ENCODE measurements at regions not wholly inside any gene's neighbourhood (a gene's known extent, or its start where the extent isn't known, plus 50 kb on each side); places are given as distances from the start of the nearest gene placed in this dataset.

- Mint-ChIP-seq H3K27ac (no peak overlapping the region), H3K27me3 (ENCODE audit: low read depth) (no peaks in the 10 kb centered on the region), H3K9me3 (peaks cover 2 to 3% of the 10 kb centered on the region in 2 donors), H3K4me3 (no peak overlapping the region), H3K4me1 (ENCODE audit: low read depth) (no peaks in the 10 kb centered on the region), H3K36me3 (ENCODE audit: insufficient read depth in 2 of 2) (peaks cover 0 to 2% of the 10 kb centered on the region in 2 donors)
- DNase-seq (no peak), ATAC-seq (replicated peaks in 1 of 2) (no peak)
Measured at GRCh38 chr16:72443809-72444208, 271.9 kb upstream of the PMFBP1 start.

GRCh38 chr16:72442385-72443158 is 270.6 kb upstream of the PMFBP1 start:
- peaks cover 0 to 2% of the 10 kb centered on the region in 2 donors for H3K36me3 Mint-ChIP-seq (ENCODE audit: insufficient read depth in 2 of 2)
- DNase-seq, result no peak
- no peaks in the 10 kb centered on the region for H3K27me3 Mint-ChIP-seq (ENCODE audit: low read depth)
- no peak for ATAC-seq (replicated peaks in 1 of 2)
- H3K27ac Mint-ChIP-seq, result no peak overlapping the region
- no peaks in the 10 kb centered on the region for H3K4me1 Mint-ChIP-seq (ENCODE audit: low read depth)
- H3K4me3 Mint-ChIP-seq, result no peak overlapping the region
- peaks cover 2 to 3% of the 10 kb centered on the region in 2 donors for H3K9me3 Mint-ChIP-seq

DNA sequence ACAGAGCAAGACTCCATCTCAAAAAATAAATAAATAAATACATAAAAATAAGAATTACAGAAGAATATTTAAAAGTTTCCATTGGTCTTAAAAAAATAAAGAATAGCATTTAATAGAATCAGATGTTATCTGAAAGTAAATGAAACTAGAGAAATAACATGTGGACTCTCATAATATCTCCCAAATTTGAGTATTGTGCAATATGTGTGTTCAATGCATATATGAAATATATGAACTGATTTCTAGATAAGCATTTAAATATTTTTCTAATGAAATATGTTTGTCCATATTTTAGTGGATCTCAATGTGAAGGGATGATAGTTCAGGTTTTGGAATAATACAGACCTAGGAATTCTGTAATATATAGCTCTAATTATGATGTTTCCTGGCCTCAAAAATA is 265.9 kb upstream of the PMFBP1 start:
- no peaks in the 10 kb centered on the region for H3K4me1 Mint-ChIP-seq (ENCODE audit: low read depth)
- peaks cover 16 to 17% of the 10 kb centered on the region in 2 donors for H3K9me3 Mint-ChIP-seq
- H3K36me3 Mint-ChIP-seq (ENCODE audit: insufficient read depth in 2 of 2), result peaks cover 5 to 16% of the 10 kb centered on the region in 2 donors
- no peak overlapping the region for H3K4me3 Mint-ChIP-seq
- DNase-seq (no peak), ATAC-seq (replicated peaks in 1 of 2) (no peak)
- H3K27me3 Mint-ChIP-seq (ENCODE audit: low read depth), result no peaks in the 10 kb centered on the region
- no peak overlapping the region for H3K27ac Mint-ChIP-seq

GRCh38 chr16:72434159-72434558 is 262.2 kb upstream of the PMFBP1 start:
- Mint-ChIP-seq H3K4me3 (no peak overlapping the region), H3K27ac (no peak overlapping the region), H3K36me3 (ENCODE audit: insufficient read depth in 2 of 2) (peaks cover 5 to 16% of the 10 kb centered on the region in 2 donors), H3K27me3 (ENCODE audit: low read depth) (no peaks in the 10 kb centered on the region), H3K4me1 (ENCODE audit: low read depth) (no peaks in the 10 kb centered on the region), H3K9me3 (peaks cover 16 to 17% of the 10 kb centered on the region in 2 donors)
- ATAC-seq (replicated peaks in 1 of 2) (no peak), DNase-seq (no peak)

GRCh38 chr16:72430121-72430520 is 258.2 kb upstream of the PMFBP1 start:
- DNase-seq (no peak), ATAC-seq (replicated peaks in 1 of 2) (no peak)
- Mint-ChIP-seq H3K4me3 (no peak overlapping the region), H3K27ac (no peak overlapping the region), H3K36me3 (ENCODE audit: insufficient read depth in 2 of 2) (peaks cover 5 to 11% of the 10 kb centered on the region in 2 donors), H3K27me3 (ENCODE audit: low read depth) (no peaks in the 10 kb centered on the region), H3K4me1 (ENCODE audit: low read depth) (no peaks in the 10 kb centered on the region), H3K9me3 (peaks cover 11 to 12% of the 10 kb centered on the region in 2 donors)

DNA sequence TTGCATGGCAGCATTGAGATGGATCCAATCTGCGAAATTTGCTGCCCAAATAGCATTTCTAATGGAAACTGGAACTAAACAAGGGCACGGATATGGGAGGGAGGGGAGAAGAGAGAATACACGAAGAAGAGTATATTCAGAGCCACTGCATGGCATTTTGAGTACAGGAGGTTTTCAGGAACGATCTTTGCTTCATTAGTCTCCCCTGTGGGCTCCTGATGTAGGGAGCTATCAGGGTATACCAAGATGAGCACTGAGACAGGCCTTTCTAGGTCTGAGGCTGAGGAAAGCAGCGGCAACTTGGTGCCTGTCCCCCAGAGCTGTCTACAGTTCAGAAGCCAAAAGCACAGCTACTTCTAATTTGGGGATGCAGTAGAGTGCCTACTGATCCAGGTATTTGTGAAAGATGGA is 257.7 kb upstream of the PMFBP1 start:
- H3K36me3 Mint-ChIP-seq (ENCODE audit: insufficient read depth in 2 of 2), result peaks cover 5 to 10% of the 10 kb centered on the region in 2 donors
- ATAC-seq (replicated peaks in 1 of 2) (no peak), DNase-seq (no peak)
- no peak overlapping the region for H3K27ac Mint-ChIP-seq
- no peak overlapping the region for H3K4me3 Mint-ChIP-seq
- no peaks in the 10 kb centered on the region for H3K4me1 Mint-ChIP-seq (ENCODE audit: low read depth)
- no peaks in the 10 kb centered on the region for H3K27me3 Mint-ChIP-seq (ENCODE audit: low read depth)
- H3K9me3 Mint-ChIP-seq, result peaks cover 7 to 11% of the 10 kb centered on the region in 2 donors

- H3K27me3 Mint-ChIP-seq (ENCODE audit: low read depth), result no peaks in the 10 kb centered on the region
- H3K36me3 Mint-ChIP-seq (ENCODE audit: insufficient read depth in 2 of 2), result peaks cover under 1 to 7% of the 10 kb centered on the region in 2 donors
- DNase-seq, result no peak
- H3K9me3 Mint-ChIP-seq, result peaks cover 1 to 7% of the 10 kb centered on the region in 2 donors
- no peak overlapping the region for H3K4me3 Mint-ChIP-seq
- no peak overlapping the region for H3K27ac Mint-ChIP-seq
- no peaks in the 10 kb centered on the region for H3K4me1 Mint-ChIP-seq (ENCODE audit: low read depth)
- no peak for ATAC-seq (replicated peaks in 1 of 2)
Measured at GRCh38 chr16:72428681-72429376, 256.9 kb upstream of the PMFBP1 start.

DNA sequence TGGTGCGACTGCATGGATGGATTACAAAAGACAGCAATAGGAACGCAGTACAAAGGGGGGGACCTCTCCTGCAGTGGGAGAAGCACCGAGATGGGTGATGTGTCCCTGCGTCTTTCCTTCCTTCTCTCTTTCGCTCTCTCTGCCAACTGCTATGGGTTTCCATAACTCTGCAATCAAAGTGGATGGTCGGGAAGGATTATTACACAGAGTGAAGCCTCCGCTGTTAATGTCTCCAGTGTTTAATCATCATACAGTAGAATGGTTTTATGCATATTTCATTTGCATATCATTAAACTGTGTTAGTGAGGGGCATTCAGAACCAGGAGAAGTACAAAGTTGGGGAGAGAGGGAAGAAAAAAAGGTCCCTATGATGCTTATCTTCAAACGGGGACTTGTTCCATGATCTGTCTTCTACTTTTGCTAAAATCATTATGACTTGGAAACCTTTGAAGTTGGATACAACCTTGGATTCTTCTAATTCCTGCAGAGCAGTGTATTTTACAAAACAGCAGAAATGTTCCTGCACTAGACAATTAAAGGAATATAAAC is 255.9 kb upstream of the PMFBP1 start:
- Mint-ChIP-seq H3K9me3 (peaks cover 0 to 4% of the 10 kb centered on the region in 2 donors), H3K27me3 (ENCODE audit: low read depth) (no peaks in the 10 kb centered on the region), H3K4me1 (ENCODE audit: low read depth) (no peaks in the 10 kb centered on the region), H3K4me3 (no peak overlapping the region), H3K36me3 (ENCODE audit: insufficient read depth in 2 of 2) (peaks cover 0 to 8% of the 10 kb centered on the region in 2 donors), H3K27ac (no peak overlapping the region)
- ATAC-seq (replicated peaks in 1 of 2) (no peak), DNase-seq (no peak)

- no peaks in the 10 kb centered on the region for H3K27me3 Mint-ChIP-seq (ENCODE audit: low read depth)
- no peak overlapping the region for H3K4me3 Mint-ChIP-seq
- DNase-seq (no peak), ATAC-seq (replicated peaks in 1 of 2) (no peak)
- H3K4me1 Mint-ChIP-seq (ENCODE audit: low read depth), result no peaks in the 10 kb centered on the region
- peaks cover 2 to 6% of the 10 kb centered on the region in 2 donors for H3K9me3 Mint-ChIP-seq
- peaks cover 0 to 8% of the 10 kb centered on the region in 2 donors for H3K36me3 Mint-ChIP-seq (ENCODE audit: insufficient read depth in 2 of 2)
- no peak overlapping the region for H3K27ac Mint-ChIP-seq
Measured at GRCh38 chr16:72427051-72427782, 255.3 kb upstream of the PMFBP1 start.

- H3K27me3 Mint-ChIP-seq (ENCODE audit: low read depth), result no peaks in the 10 kb centered on the region
- DNase-seq (no peak), ATAC-seq (replicated peaks in 1 of 2) (no peak)
- H3K9me3 Mint-ChIP-seq, result peaks cover 2 to 6% of the 10 kb centered on the region in 2 donors
- H3K4me3 Mint-ChIP-seq, result no peak overlapping the region
- no peaks in the 10 kb centered on the region for H3K4me1 Mint-ChIP-seq (ENCODE audit: low read depth)
- peaks cover 0 to 8% of the 10 kb centered on the region in 2 donors for H3K36me3 Mint-ChIP-seq (ENCODE audit: insufficient read depth in 2 of 2)
- no peak overlapping the region for H3K27ac Mint-ChIP-seq
Measured at GRCh38 chr16:72426386-72426785, 254.4 kb upstream of the PMFBP1 start.

DNA sequence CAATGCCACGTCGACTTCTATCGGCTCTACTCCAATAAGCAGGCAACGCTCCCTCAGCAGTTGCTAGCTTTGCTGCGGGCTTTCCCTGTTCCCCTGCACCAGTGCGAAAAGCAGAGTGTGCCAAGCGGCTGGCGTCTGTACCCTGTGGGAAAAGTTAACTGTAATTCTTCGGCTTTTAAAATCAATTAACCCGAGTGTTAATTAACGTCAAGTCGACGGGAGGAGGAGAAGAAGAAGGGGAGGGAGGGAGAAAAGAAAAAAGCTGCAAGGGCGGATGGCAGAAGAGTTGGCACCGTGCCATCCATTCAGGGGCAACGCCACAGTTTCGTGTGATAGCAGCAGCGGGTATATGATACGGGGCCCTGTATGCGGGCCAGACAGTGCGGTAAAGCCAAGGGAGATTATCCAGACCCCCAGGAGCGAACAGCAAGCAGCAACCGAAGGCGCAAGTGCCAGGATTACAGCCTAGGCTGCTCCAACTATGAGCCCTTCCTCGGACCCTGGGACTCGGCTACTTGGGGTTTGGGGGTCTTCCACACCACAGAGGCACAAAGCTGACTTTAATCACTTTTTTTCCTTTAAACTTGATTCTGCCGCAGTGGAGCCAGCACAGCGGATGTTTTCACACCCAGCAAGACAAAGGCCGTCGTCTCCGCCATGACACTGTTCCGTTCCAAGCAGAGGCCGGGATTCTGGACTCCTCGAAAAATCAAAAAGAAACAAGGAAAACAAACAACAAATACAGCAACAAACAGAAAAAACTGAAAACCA is 253.8 kb upstream of the PMFBP1 start:
- no peak overlapping the region for H3K4me3 Mint-ChIP-seq
- no peaks in the 10 kb centered on the region for H3K27me3 Mint-ChIP-seq (ENCODE audit: low read depth)
- peaks cover 4 to 10% of the 10 kb centered on the region in 2 donors for H3K9me3 Mint-ChIP-seq
- peaks cover 2 to 11% of the 10 kb centered on the region in 2 donors for H3K36me3 Mint-ChIP-seq (ENCODE audit: insufficient read depth in 2 of 2)
- DNase-seq (no peak), ATAC-seq (replicated peaks in 1 of 2) (no peak)
- H3K4me1 Mint-ChIP-seq (ENCODE audit: low read depth), result no peaks in the 10 kb centered on the region
- no peak overlapping the region for H3K27ac Mint-ChIP-seq

- H3K4me3 Mint-ChIP-seq, result no peak overlapping the region
- H3K4me1 Mint-ChIP-seq (ENCODE audit: low read depth), result no peaks in the 10 kb centered on the region
- no peak for DNase-seq
- peaks cover 2 to 11% of the 10 kb centered on the region in 2 donors for H3K36me3 Mint-ChIP-seq (ENCODE audit: insufficient read depth in 2 of 2)
- peaks cover 4 to 10% of the 10 kb centered on the region in 2 donors for H3K9me3 Mint-ChIP-seq
- no peak overlapping the region for H3K27ac Mint-ChIP-seq
- ATAC-seq (replicated peaks in 1 of 2), result no peak
- H3K27me3 Mint-ChIP-seq (ENCODE audit: low read depth), result no peaks in the 10 kb centered on the region
Measured at GRCh38 chr16:72424757-72425156, 252.8 kb upstream of the PMFBP1 start.

Measured in activated T-cell treated with anti-CD3 and anti-CD28 coated beads, Interleukin-2, amount 50 U/mL, for 72 hours (primary cell).